M059J (cell line): ENCODE measurements at regions not wholly inside any gene's neighbourhood (a gene's known extent, or its start where the extent isn't known, plus 50 kb on each side); places are given as distances from the start of the nearest gene placed in this dataset.
"Not testable (repeated sequence)": the region's sequence is repeated elsewhere in the genome, so short reads cannot be mapped to it uniquely, and the experiment has no call there.

Experiments
- DNase-seq: peaks from one replicate; pipeline ENCODE4 v3.0.0-alpha.2; 2012; ENCODE audit warnings: low read depth

GRCh38 chr7:36037121-36037662, 115.9 kb upstream of the EEPD1 start:
- peak; percentile 100 for DNase-seq

GRCh38 chr7:36038063-36038721, 114.9 kb upstream of the EEPD1 start:
- DNase-seq, result no peak

GRCh38 chr7:36039243-36039642, 113.8 kb upstream of the EEPD1 start:
- DNase-seq, result no peak

- DNase-seq, result no peak
These were observed 113.4 kb upstream of the EEPD1 start for GRCh38 chr7:36039671-36040070.

- DNase-seq, result peak; percentile 73
These were observed 112.4 kb upstream of the EEPD1 start for GRCh38 chr7:36040679-36041078.

GRCh38 chr7:36044101-36044892, 108.8 kb upstream of the EEPD1 start:
- DNase-seq, result no peak

- peak; percentile 31 for DNase-seq
These were observed 107.7 kb upstream of the EEPD1 start for GRCh38 chr7:36045326-36045725.

- DNase-seq, result no peak
These were observed 107.2 kb upstream of the EEPD1 start for GRCh38 chr7:36045830-36046341.

GRCh38 chr7:36047091-36047658, 105.9 kb upstream of the EEPD1 start:
- DNase-seq, result peak; percentile 66

GRCh38 chr7:36048141-36048901, 104.7 kb upstream of the EEPD1 start:
- peak; percentile 96 for DNase-seq

- peak; percentile 54 for DNase-seq
These were observed 104.2 kb upstream of the EEPD1 start for GRCh38 chr7:36048902-36049240.

GRCh38 chr7:36051501-36051900, 101.6 kb upstream of the EEPD1 start:
- DNase-seq, result no peak

- DNase-seq, result no peak
These were observed 99.5 kb upstream of the EEPD1 start for GRCh38 chr7:36053589-36053988.

- DNase-seq, result no peak
These were observed 98.4 kb upstream of the EEPD1 start for GRCh38 chr7:36054637-36055036.

GRCh38 chr7:36055207-36055606, 97.8 kb upstream of the EEPD1 start:
- DNase-seq, result no peak

GRCh38 chr7:36057323-36057722, 95.7 kb upstream of the EEPD1 start:
- DNase-seq, result no peak

GRCh38 chr7:36058020-36058592, 94.9 kb upstream of the EEPD1 start:
- no peak for DNase-seq

GRCh38 chr7:36060388-36060787, 92.7 kb upstream of the EEPD1 start:
- not testable (repeated sequence) for DNase-seq

GRCh38 chr7:36062154-36062815, 90.8 kb upstream of the EEPD1 start:
- no peak for DNase-seq

- no peak for DNase-seq
These were observed 88.4 kb upstream of the EEPD1 start for GRCh38 chr7:36064676-36065075.
